HEK293 (cell line): ENCODE measurements at regions not wholly inside any gene's neighbourhood (a gene's known extent, or its start where the extent isn't known, plus 50 kb on each side); places are given as distances from the start of the nearest gene placed in this dataset.

Experiments
- CTCF ChIA-PET: fragments of 350-600 bp; formaldehyde crosslinking; extraction: SDS; loops from one replicate; lab custom pipeline; 2021; ENCODE audit warnings: antibody characterized with exemption; lab: Yijun Ruan, JAX
- POLR2A ChIA-PET: fragments of 300-600 bp; formaldehyde crosslinking; extraction: SDS; loops from one replicate; lab custom pipeline; 2020; ENCODE audit warnings: antibody characterized with exemption, inconsistent platforms; lab: Yijun Ruan, JAX
- H3K27ac ChIP-seq: fragments of 200-500 bp; sonication (Bioruptor generic); 2 replicates; pipeline ENCODE4 v1.5.1; 2014; ENCODE audit warnings: low read depth, low read length, control low read depth, inconsistent platforms; ENCODE audit errors: extremely low read depth
- H3K36me3 ChIP-seq, 2 experiments: fragments of 200-500 bp in 1 of 2; sonication (Bioruptor generic) in 1 of 2; 1 replicate in 1 of 2; 2 replicates in 1 of 2; pipeline ENCODE4 v1.5.1; 2014 to 2017; ENCODE audit warnings: inconsistent platforms in 2 of 2, low read length in 2 of 2; ENCODE audit not compliant: control insufficient read depth in 2 of 2, insufficient read depth in 1 of 2
- H3K4me1 ChIP-seq: fragments of 200-500 bp; sonication (Bioruptor generic); 2 replicates; pipeline ENCODE4 v1.5.1; 2014; ENCODE audit warnings: mild to moderate bottlenecking, low read length, inconsistent platforms; ENCODE audit not compliant: control insufficient read depth, insufficient read depth
- H3K4me3 ChIP-seq: 2 replicates; pipeline ENCODE4 v1.5.1; 2011; ENCODE audit warnings: low read depth, mild to moderate bottlenecking, control low read depth, low read length, moderate library complexity
- H3K9me3 ChIP-seq: fragments of 200-500 bp; sonication (Bioruptor generic); 2 replicates; pipeline ENCODE4 v1.5.1; 2014; ENCODE audit warnings: low read depth, low read length, inconsistent platforms; ENCODE audit not compliant: control insufficient read depth, insufficient read depth
- KLF17 ChIP-seq: fragments of 450-650 bp; formaldehyde crosslinking; IDR thresholded peaks from 2 replicates; pipeline ENCODE4 v1.5.1; 2016; ENCODE audit warnings: missing biosample characterization, missing genetic modification characterization
- KLF8 ChIP-seq: fragments of 450-650 bp; formaldehyde crosslinking; IDR thresholded peaks from 2 replicates; pipeline ENCODE4 v1.5.1; 2016; ENCODE audit warnings: missing biosample characterization, missing genetic modification characterization
- SP3 ChIP-seq: fragments of 450-650 bp; formaldehyde crosslinking; IDR thresholded peaks from 2 replicates; pipeline ENCODE4 v1.5.1; 2016; ENCODE audit warnings: missing biosample characterization, missing genetic modification characterization
- YY1 ChIP-seq: fragments of 450-650 bp; formaldehyde crosslinking; IDR thresholded peaks from 2 replicates; pipeline ENCODE4 v1.5.1; 2018; ENCODE audit warnings: missing biosample characterization, missing genetic modification characterization
- ZBTB1 ChIP-seq: fragments of 450-650 bp; formaldehyde crosslinking; IDR thresholded peaks from 2 replicates; pipeline ENCODE4 v1.5.1; 2016; ENCODE audit warnings: missing biosample characterization, missing genetic modification characterization
- ZBTB44 ChIP-seq: fragments of 450-650 bp; IDR thresholded peaks from 2 replicates; pipeline ENCODE4 v1.5.1; 2018; ENCODE audit warnings: missing biosample characterization, mild to moderate bottlenecking, missing genetic modification characterization
- ZNF148 ChIP-seq: fragments of 450-650 bp; formaldehyde crosslinking; IDR thresholded peaks from 2 replicates; pipeline ENCODE4 v1.5.0; 2017; ENCODE audit warnings: missing biosample characterization, missing genetic modification characterization, borderline replicate concordance
- ZNF16 ChIP-seq: fragments of 450-650 bp; formaldehyde crosslinking; IDR thresholded peaks from 2 replicates; pipeline ENCODE4 v1.5.1; 2016; ENCODE audit warnings: low read depth, missing biosample characterization, missing genetic modification characterization
- ZNF175 ChIP-seq: fragments of 450-650 bp; formaldehyde crosslinking; IDR thresholded peaks from 2 replicates; pipeline ENCODE4 v1.5.1; 2016; ENCODE audit warnings: missing biosample characterization, missing genetic modification characterization
- ZNF202 ChIP-seq: fragments of 450-650 bp; formaldehyde crosslinking; IDR thresholded peaks from 2 replicates; pipeline ENCODE4 v1.5.1; 2016; ENCODE audit warnings: missing biosample characterization, missing genetic modification characterization, borderline replicate concordance
- ZNF26 ChIP-seq: fragments of 450-650 bp; formaldehyde crosslinking; IDR thresholded peaks from 2 replicates; pipeline ENCODE4 v1.5.1; 2016; ENCODE audit warnings: missing biosample characterization, missing genetic modification characterization
- ZNF280D ChIP-seq: fragments of 450-650 bp; formaldehyde crosslinking; IDR thresholded peaks from 2 replicates; pipeline ENCODE4 v1.5.1; 2016; ENCODE audit warnings: missing biosample characterization, missing genetic modification characterization
- ZNF416 ChIP-seq: fragments of 450-650 bp; formaldehyde crosslinking; IDR thresholded peaks from 2 replicates; pipeline ENCODE4 v1.5.1; 2016; ENCODE audit warnings: missing biosample characterization, missing genetic modification characterization
- ZNF513 ChIP-seq: fragments of 450-650 bp; IDR thresholded peaks from 2 replicates; pipeline ENCODE4 v1.5.1; 2018; ENCODE audit warnings: missing biosample characterization, missing genetic modification characterization
- ZNF571 ChIP-seq: fragments of 450-650 bp; formaldehyde crosslinking; IDR thresholded peaks from 2 replicates; pipeline ENCODE4 v1.5.0; 2017; ENCODE audit warnings: missing biosample characterization, missing genetic modification characterization
- ZNF610 ChIP-seq: fragments of 450-650 bp; formaldehyde crosslinking; IDR thresholded peaks from 2 replicates; pipeline ENCODE4 v1.5.1; 2016; ENCODE audit warnings: missing biosample characterization, missing genetic modification characterization, borderline replicate concordance
- ZNF623 ChIP-seq: fragments of 450-650 bp; formaldehyde crosslinking; IDR thresholded peaks from 2 replicates; pipeline ENCODE4 v1.5.1; 2016; ENCODE audit warnings: missing biosample characterization, missing genetic modification characterization
- ZNF658 ChIP-seq: fragments of 450-650 bp; formaldehyde crosslinking; IDR thresholded peaks from 2 replicates; pipeline ENCODE4; 2016; ENCODE audit warnings: missing biosample characterization, missing genetic modification characterization
- ZNF664 ChIP-seq: fragments of 450-650 bp; formaldehyde crosslinking; IDR thresholded peaks from 2 replicates; pipeline ENCODE4 v1.5.1; 2016; ENCODE audit warnings: missing biosample characterization, missing genetic modification characterization
- ZNF701 ChIP-seq: fragments of 450-650 bp; formaldehyde crosslinking; IDR thresholded peaks from 2 replicates; pipeline ENCODE4 v1.5.1; 2016; ENCODE audit warnings: missing biosample characterization, missing genetic modification characterization
- ZNF776 ChIP-seq: fragments of 450-650 bp; formaldehyde crosslinking; IDR thresholded peaks from 2 replicates; pipeline ENCODE4 v1.5.0; 2017; ENCODE audit warnings: missing biosample characterization, missing genetic modification characterization, borderline replicate concordance

- ChIA-PET CTCF (interaction anchor here (0.5 kb wide), 1 partner anchor 1538 kb away, joined by 3 read pairs; no protein-coding TSS in a partner anchor), POLR2A (no interaction called here)
- no peaks in the 10 kb centered on the region for H3K9me3 ChIP-seq
- H3K36me3 ChIP-seq: no peaks in the 10 kb centered on the region
- H3K4me1 ChIP-seq: peaks cover 5% of the 10 kb centered on the region; the same call in 1 of the 2 replicates
- no peak overlapping the region for H3K4me3 ChIP-seq
- TF ChIP-seq YY1: no peak
- no peak for TF ChIP-seq ZNF280D
- no peak for TF ChIP-seq ZNF148
- no peak for TF ChIP-seq ZNF26 (tag by site-specific recombination)
- TF ChIP-seq ZNF610 (tag by site-specific recombination): no peak
- TF ChIP-seq ZNF175: no peak
- TF ChIP-seq ZBTB44 (tag by site-specific recombination): no peak
- TF ChIP-seq SP3 (tag by site-specific recombination): no peak
- no peak overlapping the region for H3K27ac ChIP-seq
These were observed 385.7 kb upstream of the NR2F2 start for GRCh38 chr15:95944661-95945255.

GRCh38 chr15:95946241-95946640, 384.3 kb upstream of the NR2F2 start:
- Histone ChIP-seq H3K4me1 (peaks cover 5% of the 10 kb centered on the region; the same call in 1 of the 2 replicates), H3K4me3 (no peak overlapping the region), H3K27ac (no peak overlapping the region), H3K36me3 (no peaks in the 10 kb centered on the region), H3K9me3 (no peaks in the 10 kb centered on the region)
- no peak for TF ChIP-seq KLF17 (tag by site-specific recombination)
- TF ChIP-seq ZNF701: no peak
- no peak for TF ChIP-seq ZNF416 (tag by site-specific recombination)
- TF ChIP-seq ZNF658 (tag by site-specific recombination): no peak
- TF ChIP-seq ZNF664 (tag by site-specific recombination): no peak
- TF ChIP-seq ZNF571 (tag by site-specific recombination): no peak
- no peak for TF ChIP-seq ZNF623
- TF ChIP-seq ZNF16 (tag by site-specific recombination): no peak
- no peak for TF ChIP-seq ZNF513
- TF ChIP-seq ZNF202: no peak
- no peak for TF ChIP-seq KLF8
- no peak for TF ChIP-seq ZNF776 (tag by site-specific recombination)
- TF ChIP-seq ZBTB1: no peak
- ChIA-PET POLR2A (no interaction called here), CTCF (no interaction called here)
